WTC11 (cell line): ENCODE measurements at regions not wholly inside any gene's neighbourhood (a gene's known extent, or its start where the extent isn't known, plus 50 kb on each side); places are given as distances from the start of the nearest gene placed in this dataset.

Experiments
- ATAC-seq: fragments of 200-7000 bp; cut with Tn5 transposase; 2 replicates; pipeline ENCODE4 v1.10.0; 2021; ENCODE audit warnings: mild to moderate bottlenecking, moderate library complexity
- CTCF ChIA-PET: fragments of 300-600 bp; sonication (Branson Sonifier 250); formaldehyde crosslinking; loops from one replicate; lab custom pipeline; 2021; ENCODE audit warnings: antibody characterized with exemption; lab: Charles Lee
- POLR2A ChIA-PET: fragments of 350-600 bp; sonication (Branson Sonifier 250); formaldehyde crosslinking; loops from one replicate; lab custom pipeline; 2021; ENCODE audit warnings: antibody characterized with exemption; lab: Charles Lee
- DNase-seq: peaks from one replicate; pipeline ENCODE4 v3.0.0; 2021; ENCODE audit warnings: low spot score
- H3K27ac Mint-ChIP-seq: 2 replicates; pipeline ENCODE4 v1.8.0; 2021; ENCODE audit warnings: mixed read lengths
- H3K27me3 Mint-ChIP-seq: 2 replicates; pipeline ENCODE4 v1.8.0; 2021; ENCODE audit warnings: low read depth, mild to moderate bottlenecking, moderate library complexity, mixed read lengths
- H3K36me3 Mint-ChIP-seq: 2 replicates; pipeline ENCODE4 v1.8.0; 2021; ENCODE audit warnings: mixed read lengths
- H3K4me1 Mint-ChIP-seq: 2 replicates; pipeline ENCODE4 v1.8.0; 2022; ENCODE audit warnings: mixed read lengths
- H3K4me3 Mint-ChIP-seq: 2 replicates; pipeline ENCODE4 v1.8.0; 2021; ENCODE audit warnings: mild to moderate bottlenecking, moderate library complexity, mixed read lengths
- H3K9me3 Mint-ChIP-seq: 2 replicates; pipeline ENCODE4 v1.8.0; 2021; ENCODE audit warnings: mixed read lengths
- AFF4 ChIP-seq: sonication (generic); formaldehyde crosslinking; IDR thresholded peaks from 2 replicates; pipeline ENCODE4 v1.8.1; 2023; ENCODE audit warnings: mild to moderate bottlenecking, missing genetic modification reagents, borderline replicate concordance
- ATF3 ChIP-seq: sonication (generic); formaldehyde crosslinking; conservative IDR thresholded peaks from 2 replicates; pipeline ENCODE4 v1.8.1; 2022; ENCODE audit warnings: mild to moderate bottlenecking, missing genetic modification reagents
- ATF6 ChIP-seq: sonication (generic); formaldehyde crosslinking; IDR thresholded peaks from 2 replicates; pipeline ENCODE4 v1.8.1; 2023; ENCODE audit warnings: mild to moderate bottlenecking, missing genetic modification reagents
- CDX4 ChIP-seq: fragments of 250-450 bp; sonication (Bioruptor Pico); IDR thresholded peaks from 2 replicates; pipeline ENCODE4 v1.9.0; 2021; ENCODE audit warnings: moderate library complexity, mild to moderate bottlenecking, inconsistent platforms, borderline replicate concordance
- CREB1 ChIP-seq: sonication (generic); formaldehyde crosslinking; IDR thresholded peaks from 2 replicates; pipeline ENCODE4 v1.8.0; 2023; ENCODE audit warnings: mild to moderate bottlenecking, missing genetic modification reagents
- CREM ChIP-seq: sonication (generic); formaldehyde crosslinking; IDR thresholded peaks from 2 replicates; pipeline ENCODE4 v1.8.1; 2022; ENCODE audit warnings: mild to moderate bottlenecking, missing genetic modification reagents, moderate library complexity
- E2F1 ChIP-seq: sonication (generic); formaldehyde crosslinking; IDR thresholded peaks from 2 replicates; pipeline ENCODE4 v1.8.0; 2022; ENCODE audit warnings: mild to moderate bottlenecking, missing genetic modification reagents
- E2F4 ChIP-seq: sonication (generic); formaldehyde crosslinking; IDR thresholded peaks from 2 replicates; pipeline ENCODE4 v1.8.1; 2022; ENCODE audit warnings: low read depth, mild to moderate bottlenecking, moderate library complexity, missing genetic modification reagents, borderline replicate concordance
- ELF4 ChIP-seq: sonication (generic); formaldehyde crosslinking; IDR thresholded peaks from 2 replicates; pipeline ENCODE4 v1.8.1; 2022; ENCODE audit warnings: low read depth, mild to moderate bottlenecking, moderate library complexity, missing genetic modification reagents
- ETV6 ChIP-seq: sonication (generic); formaldehyde crosslinking; IDR thresholded peaks from 2 replicates; pipeline ENCODE4 v1.8.1; 2022; ENCODE audit warnings: mild to moderate bottlenecking, missing genetic modification reagents
- FOXJ3 ChIP-seq: sonication (generic); formaldehyde crosslinking; IDR thresholded peaks from 2 replicates; pipeline ENCODE4 v1.9.0; 2021; ENCODE audit warnings: missing genetic modification reagents, mild to moderate bottlenecking, borderline replicate concordance
- GTF2I ChIP-seq: fragments of 250-450 bp; sonication (Bioruptor Pico); conservative IDR thresholded peaks from 2 replicates; pipeline ENCODE4 v1.4.0; 2021; ENCODE audit warnings: mild to moderate bottlenecking
- HMGXB4 ChIP-seq: sonication (generic); formaldehyde crosslinking; IDR thresholded peaks from 2 replicates; pipeline ENCODE4 v1.8.1; 2023; ENCODE audit warnings: mild to moderate bottlenecking, moderate library complexity, missing genetic modification reagents
- JAZF1 ChIP-seq: fragments of 250-450 bp; sonication (Bioruptor Pico); IDR thresholded peaks from 2 replicates; pipeline ENCODE4 v1.9.0; 2021; ENCODE audit warnings: moderate library complexity, mild to moderate bottlenecking, inconsistent platforms
- JUN ChIP-seq: sonication (generic); formaldehyde crosslinking; IDR thresholded peaks from 2 replicates; pipeline ENCODE4 v1.8.0; 2023; ENCODE audit warnings: mild to moderate bottlenecking, missing genetic modification reagents
- MAX ChIP-seq: sonication (generic); formaldehyde crosslinking; IDR thresholded peaks from 2 replicates; pipeline ENCODE4 v1.8.0; 2022; ENCODE audit warnings: mild to moderate bottlenecking, missing genetic modification reagents
- MXD4 ChIP-seq: fragments of 250-450 bp; sonication (Bioruptor Pico); IDR thresholded peaks from 2 replicates; pipeline ENCODE4 v1.8.0; 2021; ENCODE audit warnings: mild to moderate bottlenecking, moderate library complexity, borderline replicate concordance
- MYBL2 ChIP-seq: sonication (generic); formaldehyde crosslinking; IDR thresholded peaks from 2 replicates; pipeline ENCODE4 v1.8.1; 2023; ENCODE audit warnings: mild to moderate bottlenecking, moderate library complexity, missing genetic modification reagents
- SMAD3 ChIP-seq: sonication (generic); formaldehyde crosslinking; IDR thresholded peaks from 2 replicates; pipeline ENCODE4 v1.8.0; 2022; ENCODE audit warnings: missing genetic modification reagents, mild to moderate bottlenecking, borderline replicate concordance
- SMAD4 ChIP-seq: sonication (generic); formaldehyde crosslinking; IDR thresholded peaks from 2 replicates; pipeline ENCODE4 v1.8.0; 2022; ENCODE audit warnings: mild to moderate bottlenecking, missing genetic modification reagents
- SOX15 ChIP-seq: fragments of 250-450 bp; sonication (Bioruptor Pico); IDR thresholded peaks from 2 replicates; pipeline ENCODE4 v1.9.0; 2021; ENCODE audit warnings: mild to moderate bottlenecking
- SP1 ChIP-seq: sonication (generic); formaldehyde crosslinking; conservative IDR thresholded peaks from 2 replicates; pipeline ENCODE4 v1.8.1; 2022; ENCODE audit warnings: missing genetic modification reagents
- TEAD4 ChIP-seq: sonication (generic); formaldehyde crosslinking; IDR thresholded peaks from 2 replicates; pipeline ENCODE4 v1.8.0; 2022; ENCODE audit warnings: mild to moderate bottlenecking, missing genetic modification reagents
- ZNF219 ChIP-seq: sonication (generic); formaldehyde crosslinking; IDR thresholded peaks from 2 replicates; pipeline ENCODE4 v1.8.0; 2023; ENCODE audit warnings: missing genetic modification reagents, mild to moderate bottlenecking, borderline replicate concordance
- ZNF263 ChIP-seq: sonication (generic); formaldehyde crosslinking; IDR thresholded peaks from 2 replicates; pipeline ENCODE4 v1.8.1; 2022; ENCODE audit warnings: low read depth, mild to moderate bottlenecking, moderate library complexity, missing genetic modification reagents
- ZNF396 ChIP-seq: fragments of 250-450 bp; sonication (Bioruptor Pico); IDR thresholded peaks from 2 replicates; pipeline ENCODE4 v1.8.0; 2021; ENCODE audit warnings: mild to moderate bottlenecking, moderate library complexity, borderline replicate concordance

- CTCF ChIA-PET, result no interaction called here
- Mint-ChIP-seq H3K9me3 (peaks cover 3% of the 10 kb centered on the region; the same call in 1 of the 2 replicates), H3K27me3 (no peaks in the 10 kb centered on the region), H3K27ac (no peak overlapping the region), H3K4me3 (no peak overlapping the region), H3K4me1 (peaks cover 5% of the 10 kb centered on the region; the same call in 1 of the 2 replicates), H3K36me3 (no peaks in the 10 kb centered on the region)
- no peak for DNase-seq
- POLR2A ChIA-PET, result no interaction called here
- TF ChIP-seq E2F4 (CRISPR knock-in tag) (no peak), MXD4 (CRISPR knock-in tag) (no peak), AFF4 (CRISPR knock-in tag) (no peak), SMAD3 (CRISPR knock-in tag) (no peak), SP1 (CRISPR knock-in tag) (no peak), ATF6 (CRISPR knock-in tag) (no peak), FOXJ3 (CRISPR knock-in tag) (no peak), JAZF1 (no peak), ZNF396 (CRISPR knock-in tag) (no peak)
- no peak for ATAC-seq
Observed at GRCh38 chr11:80746300-80746699, 1305.5 kb upstream of the TENM4 start.

- CTCF ChIA-PET, result no interaction called here
- Mint-ChIP-seq H3K4me3 (no peak overlapping the region), H3K36me3 (no peaks in the 10 kb centered on the region), H3K27ac (no peak overlapping the region), H3K4me1 (peaks cover 5% of the 10 kb centered on the region; the same call in 1 of the 2 replicates), H3K9me3 (peaks cover 3% of the 10 kb centered on the region; the same call in 1 of the 2 replicates), H3K27me3 (no peaks in the 10 kb centered on the region)
- DNase-seq (no peak), ATAC-seq (no peak)
- POLR2A ChIA-PET, result no interaction called here
- TF ChIP-seq E2F1 (CRISPR knock-in tag) (no peak), CDX4 (CRISPR knock-in tag) (no peak), ATF3 (CRISPR knock-in tag) (no peak), ETV6 (CRISPR knock-in tag) (no peak), ELF4 (no peak), HMGXB4 (CRISPR knock-in tag) (no peak), CREM (CRISPR knock-in tag) (no peak), MYBL2 (no peak), SOX15 (CRISPR knock-in tag) (no peak), MAX (no peak), CREB1 (no peak), TEAD4 (CRISPR knock-in tag) (no peak), GTF2I (CRISPR knock-in tag) (no peak), SMAD4 (CRISPR knock-in tag) (no peak), ZNF263 (CRISPR knock-in tag) (no peak), ZNF219 (no peak), JUN (no peak)
Observed at GRCh38 chr11:80745416-80745815, 1304.6 kb upstream of the TENM4 start.
